ENCODE measurements at regions not wholly inside any gene's neighbourhood (a gene's known extent, or its start where the extent isn't known, plus 50 kb on each side); places are given as distances from the start of the nearest gene placed in this dataset.

- ChIA-PET POLR2A (no interaction called here), CTCF (no interaction called here)
- DNase-seq (ENCODE audit: extremely low spot score), result no peak
- TF ChIP-seq, protein P1, sequence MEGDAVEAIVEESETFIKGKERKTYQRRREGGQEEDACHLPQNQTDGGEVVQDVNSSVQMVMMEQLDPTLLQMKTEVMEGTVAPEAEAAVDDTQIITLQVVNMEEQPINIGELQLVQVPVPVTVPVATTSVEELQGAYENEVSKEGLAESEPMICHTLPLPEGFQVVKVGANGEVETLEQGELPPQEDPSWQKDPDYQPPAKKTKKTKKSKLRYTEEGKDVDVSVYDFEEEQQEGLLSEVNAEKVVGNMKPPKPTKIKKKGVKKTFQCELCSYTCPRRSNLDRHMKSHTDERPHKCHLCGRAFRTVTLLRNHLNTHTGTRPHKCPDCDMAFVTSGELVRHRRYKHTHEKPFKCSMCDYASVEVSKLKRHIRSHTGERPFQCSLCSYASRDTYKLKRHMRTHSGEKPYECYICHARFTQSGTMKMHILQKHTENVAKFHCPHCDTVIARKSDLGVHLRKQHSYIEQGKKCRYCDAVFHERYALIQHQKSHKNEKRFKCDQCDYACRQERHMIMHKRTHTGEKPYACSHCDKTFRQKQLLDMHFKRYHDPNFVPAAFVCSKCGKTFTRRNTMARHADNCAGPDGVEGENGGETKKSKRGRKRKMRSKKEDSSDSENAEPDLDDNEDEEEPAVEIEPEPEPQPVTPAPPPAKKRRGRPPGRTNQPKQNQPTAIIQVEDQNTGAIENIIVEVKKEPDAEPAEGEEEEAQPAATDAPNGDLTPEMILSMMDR (IDR thresholded peaks at IDR 0.05; ENCODE audit: control extremely low read depth, extremely low read depth, low read depth, missing control alignments), result no peak
Observed at GRCh38 chr1:239493811-239494414, 107.5 kb downstream of the CHRM3 start.

DNA sequence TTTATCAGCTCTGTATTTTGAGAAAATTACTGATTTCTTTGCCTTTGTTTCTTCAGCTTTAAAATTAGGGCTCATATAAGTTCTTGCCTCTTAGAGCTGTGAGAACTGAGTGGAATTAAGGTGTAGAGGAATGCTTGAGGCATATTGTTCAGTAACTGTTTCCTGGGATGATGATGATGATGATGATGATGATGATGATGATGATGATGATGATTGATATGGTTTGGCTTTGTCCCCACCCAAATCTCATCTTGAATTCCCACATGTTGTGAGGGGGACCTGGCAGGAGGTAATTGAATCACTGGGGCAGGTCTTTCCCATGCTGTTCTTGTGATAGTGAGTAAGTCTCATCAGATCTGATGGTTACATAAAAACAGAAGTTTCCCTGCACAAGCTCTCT, 118.7 kb downstream of the CHRM3 start:
- no peak for DNase-seq (ENCODE audit: extremely low spot score)
- TF ChIP-seq, protein P1 (IDR thresholded peaks at IDR 0.05; ENCODE audit: control extremely low read depth, extremely low read depth, low read depth, missing control alignments), result no peak
- ChIA-PET POLR2A (no interaction called here), CTCF (no interaction called here)

GRCh38 chr1:239507826-239508225, 121.5 kb downstream of the CHRM3 start:
- TF ChIP-seq, protein P1 (IDR thresholded peaks at IDR 0.05; ENCODE audit: control extremely low read depth, extremely low read depth, low read depth, missing control alignments), result no peak
- no peak for DNase-seq (ENCODE audit: extremely low spot score)
- POLR2A ChIA-PET, result no interaction called here
- CTCF ChIA-PET, result interaction anchor here (1.5 kb wide), 1 partner anchor 9 kb away, joined by 3 read pairs; no protein-coding TSS in a partner anchor

DNA sequence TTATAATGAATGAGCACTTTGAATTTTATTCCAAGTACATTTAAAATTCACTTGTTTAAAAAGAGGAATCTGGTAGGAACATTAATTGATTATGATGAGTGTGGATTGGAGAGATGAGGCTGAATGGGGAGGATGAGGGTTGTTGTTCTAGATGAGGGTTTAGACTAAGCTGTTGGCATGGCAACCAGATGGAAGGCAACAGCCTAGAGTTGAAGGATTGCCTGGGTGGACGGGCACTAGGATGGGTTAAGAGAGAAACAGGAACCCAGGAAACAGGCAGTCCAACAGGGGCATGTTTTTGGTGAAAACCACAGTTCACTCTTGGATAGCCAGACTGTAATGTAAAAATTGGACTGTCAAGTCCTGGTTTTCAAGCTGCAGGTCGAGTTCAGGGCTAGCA, 125.5 kb downstream of the CHRM3 start:
- TF ChIP-seq, protein P1 (IDR thresholded peaks at IDR 0.05; ENCODE audit: control extremely low read depth, extremely low read depth, low read depth, missing control alignments), result no peak
- POLR2A ChIA-PET, result no interaction called here
- CTCF ChIA-PET, result no interaction called here
- no peak for DNase-seq (ENCODE audit: extremely low spot score)

DNA sequence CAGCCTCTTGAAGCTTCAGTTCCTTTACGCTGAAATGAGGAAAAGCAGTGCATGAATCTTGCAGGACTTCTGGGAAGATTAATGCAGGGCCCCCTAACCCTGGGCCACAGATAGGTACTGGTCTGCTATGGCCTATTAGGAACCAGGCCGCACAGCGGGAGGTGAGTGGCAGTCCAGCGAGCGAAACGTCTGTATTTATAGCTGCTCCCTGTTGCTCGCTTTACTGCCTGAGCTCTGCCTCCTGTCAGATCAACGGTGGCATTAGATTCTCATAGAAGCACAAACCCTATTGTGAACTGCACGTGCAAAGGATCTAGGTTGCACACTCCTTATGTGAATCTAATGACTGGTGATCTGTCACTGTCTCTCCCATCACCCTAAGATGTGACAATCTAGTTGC, 130.2 kb downstream of the CHRM3 start:
- DNase-seq (ENCODE audit: extremely low spot score), result no peak
- TF ChIP-seq, protein P1 (IDR thresholded peaks at IDR 0.05; ENCODE audit: control extremely low read depth, extremely low read depth, low read depth, missing control alignments), result no peak
- POLR2A ChIA-PET, result no interaction called here
- CTCF ChIA-PET, result interaction anchor here (2.4 kb wide), 1 partner anchor 10 kb away, joined by 8 read pairs; no protein-coding TSS in a partner anchor

GRCh38 chr1:239526391-239526790, 140.0 kb downstream of the CHRM3 start:
- no peak for DNase-seq (ENCODE audit: extremely low spot score)
- CTCF ChIA-PET, result interaction anchor here (1.0 to 2.6 kb wide), 3 partner anchors 8 to 18 kb away, joined by 3 to 8 read pairs (median 3); no protein-coding TSS in a partner anchor
- POLR2A ChIA-PET, result no interaction called here
- TF ChIP-seq, protein P1 (IDR thresholded peaks at IDR 0.05; ENCODE audit: control extremely low read depth, extremely low read depth, low read depth, missing control alignments), result no peak

Measured in GM10248 (cell line).